Stimulated activated CD8-positive, alpha-beta memory T cell treated with anti-CD3 and anti-CD28 coated beads, Interleukin-7, amount 100 ng/mL, for 4 hours (primary cell): ENCODE measurements at regions not wholly inside any gene's neighbourhood (a gene's known extent, or its start where the extent isn't known, plus 50 kb on each side); places are given as distances from the start of the nearest gene placed in this dataset.

Experiments used
- DNase-seq, 2 donors: peaks; one replicate each; pipeline ENCODE4 v3.0.0-alpha.2; 2020; ENCODE audit warnings: low read depth in 2 of 2

- no peak for DNase-seq
Observed at GRCh38 chr14:51513281-51513680, 138.4 kb upstream of the FRMD6 start.

- no peak for DNase-seq
Observed at GRCh38 chr14:51513933-51514332, 137.8 kb upstream of the FRMD6 start.

- DNase-seq, result no peak
Observed at GRCh38 chr14:51515611-51516010, 136.1 kb upstream of the FRMD6 start.

GRCh38 chr14:51516706-51517395 is 134.9 kb upstream of the FRMD6 start:
- no peak for DNase-seq

GRCh38 chr14:51518280-51518679 is 133.4 kb upstream of the FRMD6 start:
- no peak for DNase-seq

GRCh38 chr14:51518711-51519110 is 133.0 kb upstream of the FRMD6 start:
- DNase-seq, result no peak

GRCh38 chr14:51520087-51520486 is 131.6 kb upstream of the FRMD6 start:
- DNase-seq, result no peak

- DNase-seq, result no peak
Observed at GRCh38 chr14:51521764-51522163, 129.9 kb upstream of the FRMD6 start.

GRCh38 chr14:51523243-51523642 is 128.5 kb upstream of the FRMD6 start:
- DNase-seq, result no peak

GRCh38 chr14:51525739-51526138 is 126.0 kb upstream of the FRMD6 start:
- no peak for DNase-seq

- DNase-seq, result no peak
Observed at GRCh38 chr14:51527073-51527472, 124.6 kb upstream of the FRMD6 start.

GRCh38 chr14:51529736-51530135 is 122.0 kb upstream of the FRMD6 start:
- DNase-seq, result no peak

- DNase-seq, result no peak
Observed at GRCh38 chr14:51533160-51533559, 118.5 kb upstream of the FRMD6 start.

- DNase-seq, result no peak
Observed at GRCh38 chr14:51533872-51534553, 117.7 kb upstream of the FRMD6 start.

- no peak for DNase-seq
Observed at GRCh38 chr14:51534610-51535011, 117.1 kb upstream of the FRMD6 start.

- DNase-seq, result no peak
Observed at GRCh38 chr14:51535443-51536044, 116.2 kb upstream of the FRMD6 start.

- DNase-seq, result no peak
Observed at GRCh38 chr14:51538973-51539372, 112.7 kb upstream of the FRMD6 start.

GRCh38 chr14:51539571-51540037 is 112.1 kb upstream of the FRMD6 start:
- no peak for DNase-seq

GRCh38 chr14:51540364-51540763 is 111.3 kb upstream of the FRMD6 start:
- DNase-seq, result no peak

- DNase-seq, result no peak
Observed at GRCh38 chr14:51544471-51544870, 107.2 kb upstream of the FRMD6 start.

GRCh38 chr14:51544901-51545300 is 106.8 kb upstream of the FRMD6 start:
- DNase-seq, result no peak

- no peak for DNase-seq
Observed at GRCh38 chr14:51545396-51545795, 106.3 kb upstream of the FRMD6 start.

- no peak for DNase-seq
Observed at GRCh38 chr14:51546099-51546498, 105.6 kb upstream of the FRMD6 start.
